Testis (tissue), 2 donors: ENCODE measurements at regions not wholly inside any gene's neighbourhood (a gene's known extent, or its start where the extent isn't known, plus 50 kb on each side); places are given as distances from the start of the nearest gene placed in this dataset.

Experiments
- DNase-seq: peaks from one replicate; pipeline ENCODE4 v3.0.0-alpha.2; 2019
- H3K27ac ChIP-seq, 2 donors: fragments of 200-600 bp; sonication (generic); one replicate each; pipeline ENCODE4 v1.5.1; 2019
- H3K27me3 ChIP-seq: fragments of 200-600 bp; sonication (generic); one replicate; pipeline ENCODE4 v1.5.1; 2019
- H3K36me3 ChIP-seq: fragments of 200-600 bp; sonication (generic); one replicate; pipeline ENCODE4 v1.5.1; 2017; ENCODE audit warnings: low read depth; ENCODE audit errors: missing control alignments
- H3K4me1 ChIP-seq: fragments of 200-600 bp; sonication (generic); one replicate; pipeline ENCODE4 v1.5.1; 2019
- H3K4me3 ChIP-seq, 2 donors: fragments of 200-600 bp; sonication (generic); one replicate each; pipeline ENCODE4 v1.5.1; 2017 to 2019
- H3K9me3 ChIP-seq: fragments of 200-600 bp; sonication (generic); one replicate; pipeline ENCODE4 v1.5.1; 2017
- POLR2A ChIP-seq: fragments of 450-650 bp; IDR thresholded peaks from one replicate; pipeline ENCODE4 v1.6.1; 2017; ENCODE audit warnings: antibody characterized with exemption, mild to moderate bottlenecking, moderate library complexity
- WGBS, 2 donors: methylation state at CpG; one replicate each; pipeline ENCODE4 v1.1.5; 2018; 5-methylcytosine and 5-hydroxymethylcytosine counted together
- intact Hi-C: fragments of 100-400 bp; cut with DNase I; formaldehyde crosslinking; loops from one replicate; pipeline ENCODE4 v1.15.1; 2023; ENCODE audit warnings: low total_unique reads
- TF ChIP-seq, protein P1 (sequence below), 3 experiments: fragments of 450-650 bp in 2 of 3; fragments of 200-600 bp in 1 of 3; sonication (generic) in 1 of 3; IDR thresholded peaks; one replicate each; pipeline ENCODE4 v1.5.1; 2016 to 2019; ENCODE audit warnings: antibody characterized with exemption in 3 of 3, mild to moderate bottlenecking in 2 of 3, moderate library complexity in 1 of 3

DNA sequence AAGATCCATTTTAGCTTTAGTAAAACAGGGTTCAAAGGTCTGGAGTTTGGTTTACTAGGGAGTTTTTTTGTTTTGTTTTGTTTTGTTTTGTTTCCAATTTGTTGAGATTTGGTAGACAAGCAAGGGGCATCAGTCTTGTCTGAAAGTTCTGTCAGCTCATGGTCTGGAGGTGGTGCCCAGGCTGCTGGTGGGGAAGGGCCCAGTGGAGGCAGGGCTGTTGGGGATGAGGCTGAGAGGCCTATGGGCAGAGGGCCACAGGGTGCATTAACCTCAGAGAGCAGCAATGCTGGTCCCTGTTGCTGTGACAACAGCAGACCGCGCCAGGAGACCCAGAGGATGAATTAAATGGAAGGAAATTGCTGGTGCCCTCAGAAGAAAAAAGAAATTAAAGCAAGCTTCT lies 174.5 kb downstream of the FGF1 start:
- TF ChIP-seq, protein P1, sequence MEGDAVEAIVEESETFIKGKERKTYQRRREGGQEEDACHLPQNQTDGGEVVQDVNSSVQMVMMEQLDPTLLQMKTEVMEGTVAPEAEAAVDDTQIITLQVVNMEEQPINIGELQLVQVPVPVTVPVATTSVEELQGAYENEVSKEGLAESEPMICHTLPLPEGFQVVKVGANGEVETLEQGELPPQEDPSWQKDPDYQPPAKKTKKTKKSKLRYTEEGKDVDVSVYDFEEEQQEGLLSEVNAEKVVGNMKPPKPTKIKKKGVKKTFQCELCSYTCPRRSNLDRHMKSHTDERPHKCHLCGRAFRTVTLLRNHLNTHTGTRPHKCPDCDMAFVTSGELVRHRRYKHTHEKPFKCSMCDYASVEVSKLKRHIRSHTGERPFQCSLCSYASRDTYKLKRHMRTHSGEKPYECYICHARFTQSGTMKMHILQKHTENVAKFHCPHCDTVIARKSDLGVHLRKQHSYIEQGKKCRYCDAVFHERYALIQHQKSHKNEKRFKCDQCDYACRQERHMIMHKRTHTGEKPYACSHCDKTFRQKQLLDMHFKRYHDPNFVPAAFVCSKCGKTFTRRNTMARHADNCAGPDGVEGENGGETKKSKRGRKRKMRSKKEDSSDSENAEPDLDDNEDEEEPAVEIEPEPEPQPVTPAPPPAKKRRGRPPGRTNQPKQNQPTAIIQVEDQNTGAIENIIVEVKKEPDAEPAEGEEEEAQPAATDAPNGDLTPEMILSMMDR (IDR thresholded peaks at IDR 0.05): no peak
- TF ChIP-seq POLR2A: no peak
- Histone ChIP-seq H3K4me1 (no peaks in the 10 kb centered on the region), H3K36me3 (no peaks in the 10 kb centered on the region), H3K27ac (no peak overlapping the region), H3K9me3 (no peaks in the 10 kb centered on the region), H3K27me3 (no peaks in the 10 kb centered on the region), H3K4me3 (no peak overlapping the region)
- DNase-seq: no peak
- intact Hi-C loops: no loop called here
- WGBS, 2 donors: 98 to 100% methylated on average over 2 of the region's 2 CpGs

DNA sequence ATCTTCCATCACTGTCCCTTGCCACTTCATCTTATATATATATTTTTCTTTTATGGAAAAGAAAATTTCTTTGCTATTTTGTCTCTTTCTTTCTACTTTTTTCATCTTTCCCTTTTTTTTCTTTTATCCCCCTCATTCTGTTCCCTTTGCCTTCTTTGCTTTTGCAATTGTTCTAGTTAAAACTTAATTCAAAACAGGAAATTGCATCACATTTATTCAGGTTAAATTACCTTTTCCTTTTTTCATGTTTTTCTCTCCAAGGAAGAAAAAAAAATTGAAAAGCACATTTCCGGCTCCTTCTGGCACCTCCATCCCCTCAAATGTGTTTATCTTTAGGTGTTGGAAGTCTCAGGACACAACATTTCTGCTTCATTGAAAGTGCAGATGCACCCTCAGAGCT lies 176.9 kb downstream of the FGF1 start:
- WGBS, 2 donors: 83 to 86% methylated on average over 1 of the region's 1 CpG

DNA sequence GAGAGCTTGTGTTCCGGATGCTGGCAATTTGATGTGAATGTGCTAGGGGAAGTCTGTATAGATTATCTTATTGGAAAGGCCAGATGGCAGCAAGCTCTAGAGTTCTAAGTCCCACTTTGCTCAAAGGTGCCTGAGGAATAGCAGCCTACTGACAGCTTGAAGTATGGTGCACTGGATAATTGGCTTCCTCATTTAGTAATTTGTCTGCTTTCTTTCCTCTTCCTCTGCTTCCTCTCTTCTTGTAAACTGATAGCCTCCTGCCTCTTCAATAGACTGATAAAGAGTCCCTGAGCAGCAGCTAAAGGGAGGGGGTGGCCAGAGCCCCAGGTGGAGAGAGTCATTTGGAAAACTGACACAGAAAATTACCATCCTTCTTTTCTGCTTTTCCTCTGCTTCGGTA lies 177.3 kb downstream of the FGF1 start:
- no peaks in the 10 kb centered on the region for H3K4me1 ChIP-seq
- 82 to 93% methylated on average over 2 of the region's 2 CpGs for WGBS, 2 donors
- no peak for DNase-seq
- no peak overlapping the region for H3K4me3 ChIP-seq
- no peaks in the 10 kb centered on the region for H3K9me3 ChIP-seq
- no peak overlapping the region for H3K27ac ChIP-seq
- no peaks in the 10 kb centered on the region for H3K36me3 ChIP-seq
- no peak for TF ChIP-seq POLR2A
- TF ChIP-seq, protein P1 (IDR thresholded peaks at IDR 0.05): no peak
- H3K27me3 ChIP-seq: no peaks in the 10 kb centered on the region
- intact Hi-C loops: no loop called here

More for the DNA sequence above, 176.9 kb downstream of the FGF1 start:
- Histone ChIP-seq H3K4me1 (no peaks in the 10 kb centered on the region), H3K9me3 (no peaks in the 10 kb centered on the region), H3K27me3 (no peaks in the 10 kb centered on the region), H3K27ac (no peak overlapping the region), H3K36me3 (no peaks in the 10 kb centered on the region), H3K4me3 (no peak overlapping the region)
- TF ChIP-seq POLR2A: no peak
- TF ChIP-seq, protein P1 (IDR thresholded peaks at IDR 0.05): no peak
- intact Hi-C loops: no loop called here
- no peak for DNase-seq

DNA sequence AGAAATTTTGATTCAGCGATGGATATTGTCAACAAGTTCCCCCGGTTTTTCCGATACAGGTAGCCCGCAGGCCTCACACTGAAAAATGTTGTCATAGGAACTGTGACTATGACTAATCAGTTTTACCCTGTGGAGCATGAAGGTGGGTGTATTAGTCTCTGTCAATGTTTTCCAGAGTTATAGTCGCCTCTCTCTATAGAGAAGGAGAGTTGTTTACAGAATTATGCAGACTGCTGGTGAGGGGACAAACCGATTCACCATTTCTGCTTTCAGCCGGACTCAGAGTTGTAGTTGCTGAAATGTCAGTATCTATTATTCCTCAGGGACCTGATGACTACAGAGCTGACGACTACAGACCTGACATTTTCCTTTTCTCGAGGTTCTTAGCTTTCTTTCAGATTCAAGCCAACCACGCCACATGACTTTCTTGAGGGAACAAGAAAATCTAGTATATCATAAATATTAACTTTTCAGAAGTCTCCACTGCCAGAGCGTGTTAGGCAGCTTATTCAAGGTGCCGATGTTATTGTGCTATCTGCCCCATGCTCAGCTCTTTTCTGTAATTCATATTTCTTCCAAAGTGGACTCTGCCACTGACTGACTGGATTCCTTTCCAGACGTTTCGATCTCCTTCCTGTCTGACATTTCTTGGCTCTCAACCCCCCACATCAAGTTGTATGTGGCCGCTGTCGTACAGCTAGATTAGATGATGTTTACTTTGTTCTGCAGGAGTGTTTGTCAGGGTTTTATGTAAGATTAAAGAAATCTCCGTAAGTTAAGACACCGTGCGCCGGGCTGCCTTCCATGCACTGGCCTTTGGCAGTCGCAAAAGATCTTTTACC lies 178.1 kb downstream of the FGF1 start:
- Histone ChIP-seq H3K4me3 (no peak overlapping the region), H3K27me3 (no peaks in the 10 kb centered on the region)

More for the DNA sequence above, 178.1 kb downstream of the FGF1 start:
- intact Hi-C loops: no loop called here
- no peak overlapping the region for H3K27ac ChIP-seq
- no peak for TF ChIP-seq POLR2A
- TF ChIP-seq, protein P1 (IDR thresholded peaks at IDR 0.05): no peak
- no peaks in the 10 kb centered on the region for H3K4me1 ChIP-seq
- no peaks in the 10 kb centered on the region for H3K9me3 ChIP-seq
- 90% methylated on average over 21 of the region's 21 CpGs for WGBS, 2 donors
- no peaks in the 10 kb centered on the region for H3K36me3 ChIP-seq
- DNase-seq: no peak
